Fibroblast of lung (primary cell): ENCODE measurements at regions not wholly inside any gene's neighbourhood (a gene's known extent, or its start where the extent isn't known, plus 50 kb on each side); places are given as distances from the start of the nearest gene placed in this dataset.
A peak's percentile ranks its signal among the peaks of the same experiment; 100 is the strongest.

Experiments
- DNase-seq, 2 donors: peaks; one replicate each; pipeline versions ENCODE4 v3.0.0 to v3.0.0-alpha.2; 2010; ENCODE audit warnings: low read depth in 2 of 2
- H2AFZ ChIP-seq: 2 replicates; pipeline ENCODE4 v1.5.1; 2012; ENCODE audit warnings: low read length, control low read depth, inconsistent platforms
- H3K27ac ChIP-seq: 2 replicates; pipeline ENCODE4 v1.5.1; 2011; ENCODE audit warnings: low read length, control low read depth; ENCODE audit not compliant: insufficient read depth
- H3K27me3 ChIP-seq: 2 replicates; pipeline ENCODE4 v1.5.1; 2011; ENCODE audit warnings: mild to moderate bottlenecking, low read length; ENCODE audit not compliant: control insufficient read depth, insufficient read depth
- H3K36me3 ChIP-seq: 2 replicates; pipeline ENCODE4 v1.5.1; 2011; ENCODE audit warnings: low read length; ENCODE audit not compliant: control insufficient read depth, insufficient read depth
- H3K4me1 ChIP-seq: 2 replicates; pipeline ENCODE4 v1.5.1; 2011; ENCODE audit warnings: low read length; ENCODE audit not compliant: control insufficient read depth, insufficient read depth; ENCODE audit errors: extremely low read depth
- H3K4me2 ChIP-seq: 2 replicates; pipeline ENCODE4 v1.5.1; 2011; ENCODE audit warnings: low read length, control low read depth; ENCODE audit not compliant: insufficient read depth; ENCODE audit errors: extremely low read depth
- H3K4me3 ChIP-seq, 4 experiments: fragments of 200-600 bp in 1 of 4; sonication (generic) in 1 of 4; replicated peaks in 1 of 4; 2 replicates each; pipeline ENCODE4 v1.5.1; 2011 to 2016; ENCODE audit warnings: low read length in 4 of 4, low read depth in 3 of 4, mild to moderate bottlenecking in 3 of 4, control low read depth in 2 of 4, inconsistent platforms in 1 of 4, mixed read lengths in 1 of 4; ENCODE audit not compliant: insufficient read depth in 1 of 4; ENCODE audit errors: control extremely low read depth in 1 of 4
- H3K79me2 ChIP-seq: 2 replicates; pipeline ENCODE4 v1.5.1; 2012; ENCODE audit warnings: mild to moderate bottlenecking, low read length, inconsistent platforms; ENCODE audit not compliant: control insufficient read depth, insufficient read depth
- H3K9ac ChIP-seq: 2 replicates; pipeline ENCODE4 v1.5.1; 2011; ENCODE audit warnings: mild to moderate bottlenecking, low read length, control low read depth; ENCODE audit not compliant: insufficient read depth
- H3K9me3 ChIP-seq: 2 replicates; pipeline ENCODE4 v1.5.1; 2012; ENCODE audit warnings: low read depth, low read length; ENCODE audit not compliant: control insufficient read depth, insufficient read depth
- H4K20me1 ChIP-seq: 2 replicates; pipeline ENCODE4 v1.5.1; 2011; ENCODE audit warnings: low read length; ENCODE audit not compliant: control insufficient read depth, insufficient read depth; ENCODE audit errors: extremely low read depth
- CTCF ChIP-seq, 2 donors: IDR thresholded peaks in 1 of 2; conservative IDR thresholded peaks in 1 of 2; 1 replicate in 1 of 2; 2 replicates in 1 of 2; pipeline ENCODE4 v1.5.1; 2011 to 2012; ENCODE audit warnings: low read length in 2 of 2, control low read depth in 1 of 2, inconsistent platforms in 1 of 2, low read depth in 1 of 2, mild to moderate bottlenecking in 1 of 2
- EZH2 ChIP-seq: IDR thresholded peaks from 2 replicates; pipeline ENCODE4 v1.5.1; 2012; ENCODE audit warnings: low read length, control low read depth, mild to moderate bottlenecking; ENCODE audit errors: missing control alignments

GRCh38 chr4:173862754-173863153 lies 332.7 kb upstream of the HAND2 start:
- Histone ChIP-seq H3K27me3 (no peaks in the 10 kb centered on the region), H2AFZ (no peak overlapping the region), H3K79me2 (no peaks in the 10 kb centered on the region), H3K36me3 (no peaks in the 10 kb centered on the region), H4K20me1 (no peaks in the 10 kb centered on the region), H3K4me3 (no peak overlapping the region), H3K9me3 (no peaks in the 10 kb centered on the region), H3K9ac (no peak overlapping the region), H3K27ac (no peak overlapping the region), H3K4me2 (no peak overlapping the region), H3K4me1 (no peaks in the 10 kb centered on the region)
- no peak for DNase-seq
- TF ChIP-seq EZH2 = no peak
- no peak for TF ChIP-seq CTCF (conservative IDR thresholded peaks at IDR 0.05 in 1 of 2, IDR thresholded peaks at IDR 0.05 in 1 of 2; ENCODE audit: low read depth in 1 of 2, low read length in 2 of 2)

- Histone ChIP-seq H3K36me3 (no peaks in the 10 kb centered on the region), H3K4me1 (no peaks in the 10 kb centered on the region), H3K27ac (no peak overlapping the region), H3K4me2 (no peak overlapping the region), H3K27me3 (no peaks in the 10 kb centered on the region), H3K9me3 (no peaks in the 10 kb centered on the region), H2AFZ (no peak overlapping the region), H4K20me1 (no peaks in the 10 kb centered on the region), H3K9ac (no peak overlapping the region), H3K79me2 (no peaks in the 10 kb centered on the region), H3K4me3 (no peak overlapping the region)
- DNase-seq = peak in 1 of 2 donors; percentile 9
- TF ChIP-seq EZH2 (no peak), CTCF (conservative IDR thresholded peaks at IDR 0.05 in 1 of 2, IDR thresholded peaks at IDR 0.05 in 1 of 2; ENCODE audit: low read depth in 1 of 2, low read length in 2 of 2) (no peak)
Measured at GRCh38 chr4:173860094-173860493, 330.1 kb upstream of the HAND2 start.

- Histone ChIP-seq H3K79me2 (no peaks in the 10 kb centered on the region), H3K36me3 (no peaks in the 10 kb centered on the region), H4K20me1 (no peaks in the 10 kb centered on the region), H3K27me3 (no peaks in the 10 kb centered on the region), H3K4me1 (no peaks in the 10 kb centered on the region), H2AFZ (no peak overlapping the region), H3K9ac (no peak overlapping the region), H3K4me2 (no peak overlapping the region), H3K9me3 (no peaks in the 10 kb centered on the region), H3K4me3 (no peak overlapping the region), H3K27ac (no peak overlapping the region)
- no peak for DNase-seq
- TF ChIP-seq CTCF (conservative IDR thresholded peaks at IDR 0.05 in 1 of 2, IDR thresholded peaks at IDR 0.05 in 1 of 2; ENCODE audit: low read depth in 1 of 2, low read length in 2 of 2) (no peak), EZH2 (no peak)
Measured at GRCh38 chr4:173859091-173859713, 329.2 kb upstream of the HAND2 start.
